KOPT-K1 (cell line): ENCODE measurements at regions not wholly inside any gene's neighbourhood (a gene's known extent, or its start where the extent isn't known, plus 50 kb on each side); places are given as distances from the start of the nearest gene placed in this dataset.
"Not testable (repeated sequence)": the region's sequence is repeated elsewhere in the genome, so short reads cannot be mapped to it uniquely, and the experiment has no call there.

Experiments
- H3K27ac ChIP-seq: fragments of 200-600 bp; sonication (generic); 2 replicates; pipeline ENCODE4 v1.5.1; 2016; ENCODE audit warnings: antibody characterized with exemption, mild to moderate bottlenecking, low read depth, low read length; ENCODE audit not compliant: poor library complexity, severe bottlenecking
- H3K36me3 ChIP-seq: fragments of 200-600 bp; sonication (generic); 2 replicates; pipeline ENCODE4 v1.5.1; 2017; ENCODE audit warnings: antibody characterized with exemption, mild to moderate bottlenecking, low read length, moderate library complexity; ENCODE audit not compliant: insufficient read depth
- H3K9me3 ChIP-seq: fragments of 200-600 bp; sonication (generic); 2 replicates; pipeline ENCODE4 v1.5.1; 2017; ENCODE audit warnings: antibody characterized with exemption, low read length, mild to moderate bottlenecking; ENCODE audit not compliant: insufficient read depth, poor library complexity, severe bottlenecking

DNA sequence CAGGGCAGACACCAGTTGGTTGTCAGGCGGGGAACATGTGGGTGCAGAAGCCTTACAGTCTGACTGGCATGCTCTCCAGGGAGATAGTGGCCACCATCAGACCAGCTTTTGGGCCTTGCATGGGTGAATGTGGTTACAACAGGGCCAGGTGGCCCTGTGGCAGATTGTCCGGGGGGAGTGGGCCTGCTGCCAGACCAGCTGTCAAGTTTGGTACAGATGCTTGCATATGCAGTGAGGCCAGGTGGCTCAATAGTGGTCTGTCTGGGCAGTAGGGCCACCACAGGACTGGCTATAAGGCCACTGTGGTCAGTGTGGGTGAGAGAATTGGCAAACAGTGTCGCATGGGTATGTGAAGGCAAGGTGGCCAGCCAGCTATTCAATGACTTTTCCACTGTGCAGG is 148.7 kb downstream of the FAM174A start:
- H3K27ac ChIP-seq = no peak overlapping the region
- peaks cover 24% of the 10 kb centered on the region for H3K9me3 ChIP-seq
- no peaks in the 10 kb centered on the region for H3K36me3 ChIP-seq

DNA sequence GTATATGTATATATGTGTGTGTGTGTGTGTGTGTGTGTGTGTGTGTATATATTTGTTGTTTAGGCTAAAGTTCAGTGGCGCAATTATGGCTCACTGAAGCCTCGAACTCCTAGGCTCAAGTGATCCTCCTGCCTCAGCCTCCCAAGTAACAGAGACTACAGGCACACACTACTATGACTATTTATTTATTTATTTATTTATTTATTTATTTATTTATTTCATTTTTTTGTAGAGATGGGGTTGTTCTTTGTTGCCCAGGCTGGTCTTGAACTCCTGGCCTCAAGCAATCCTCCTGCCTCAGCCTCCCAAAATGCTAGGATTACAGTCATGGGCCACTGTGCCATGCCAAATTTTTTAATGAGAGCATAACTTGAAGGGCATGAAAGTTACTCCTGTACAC is 149.9 kb downstream of the FAM174A start:
- not testable (repeated sequence) for H3K27ac ChIP-seq, H3K36me3 ChIP-seq
- peaks cover 24% of the 10 kb centered on the region for H3K9me3 ChIP-seq

GRCh38 chr5:100688834-100689233 is 153.7 kb downstream of the FAM174A start:
- H3K9me3 ChIP-seq, H3K36me3 ChIP-seq, H3K27ac ChIP-seq: not testable (repeated sequence)

DNA sequence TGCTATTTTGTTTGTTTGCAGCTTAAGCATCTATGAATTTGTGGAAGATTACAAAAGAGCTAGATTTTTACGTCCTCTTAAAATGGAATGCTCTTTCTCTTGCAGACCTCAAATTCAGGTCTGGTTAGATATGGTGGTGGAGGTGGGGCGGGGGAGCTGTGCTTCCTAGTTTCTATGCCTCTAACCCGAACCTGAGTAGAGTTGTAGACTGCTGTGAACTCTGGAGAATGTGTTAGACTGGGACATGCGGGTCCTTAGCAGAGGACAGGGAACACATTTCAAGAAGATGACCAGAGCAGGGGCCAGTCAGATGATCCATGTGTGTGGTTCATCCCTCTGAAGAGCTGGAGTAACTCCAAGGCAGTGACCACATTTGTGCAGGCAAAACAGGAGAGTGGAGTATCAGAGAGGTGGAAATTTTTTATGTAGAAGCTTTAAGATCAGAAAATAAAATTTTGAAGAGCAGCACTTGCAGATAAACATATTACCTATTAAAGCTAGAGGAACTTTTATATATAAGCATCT is 154.9 kb downstream of the FAM174A start:
- H3K36me3 ChIP-seq = no peaks in the 10 kb centered on the region
- H3K9me3 ChIP-seq = no peaks in the 10 kb centered on the region
- no peak overlapping the region for H3K27ac ChIP-seq

GRCh38 chr5:100691085-100691484 is 155.9 kb downstream of the FAM174A start:
- Histone ChIP-seq H3K9me3 (no peaks in the 10 kb centered on the region), H3K27ac (no peak overlapping the region)

GRCh38 chr5:100691548-100691947 is 156.4 kb downstream of the FAM174A start:
- Histone ChIP-seq H3K27ac (no peak overlapping the region), H3K9me3 (no peaks in the 10 kb centered on the region), H3K36me3 (no peaks in the 10 kb centered on the region)

More at GRCh38 chr5:100691085-100691484, 155.9 kb downstream of the FAM174A start:
- no peaks in the 10 kb centered on the region for H3K36me3 ChIP-seq

DNA sequence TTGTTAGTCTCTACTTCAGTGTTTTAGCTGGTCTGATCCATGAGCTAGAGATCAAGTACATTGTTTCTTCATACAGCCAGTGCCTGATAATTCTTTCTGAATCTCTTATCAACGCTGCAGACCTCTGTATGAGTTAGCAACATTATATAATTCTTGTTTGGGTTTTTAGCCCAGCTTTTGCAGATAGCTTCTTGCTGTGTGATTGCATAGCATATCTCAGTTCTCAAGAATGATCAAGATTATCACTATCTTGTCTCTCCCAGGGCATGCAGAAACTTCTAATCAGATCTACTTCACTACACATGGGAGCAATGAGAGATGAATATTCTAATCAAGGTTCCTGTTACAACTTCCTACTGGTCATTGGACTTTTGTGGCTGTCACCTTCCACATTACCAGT is 158.3 kb downstream of the FAM174A start:
- no peak overlapping the region for H3K27ac ChIP-seq
- no peaks in the 10 kb centered on the region for H3K36me3 ChIP-seq
- no peaks in the 10 kb centered on the region for H3K9me3 ChIP-seq

GRCh38 chr5:100694100-100694499 is 158.9 kb downstream of the FAM174A start:
- H3K27ac ChIP-seq = no peak overlapping the region
- no peaks in the 10 kb centered on the region for H3K36me3 ChIP-seq
- no peaks in the 10 kb centered on the region for H3K9me3 ChIP-seq

- Histone ChIP-seq H3K27ac (no peak overlapping the region), H3K36me3 (no peaks in the 10 kb centered on the region), H3K9me3 (no peaks in the 10 kb centered on the region)
Measured at GRCh38 chr5:100697970-100698369, 162.8 kb downstream of the FAM174A start.

- no peaks in the 10 kb centered on the region for H3K9me3 ChIP-seq
- H3K36me3 ChIP-seq = no peaks in the 10 kb centered on the region
- H3K27ac ChIP-seq = no peak overlapping the region
Measured at GRCh38 chr5:100706776-100707175, 171.6 kb downstream of the FAM174A start.

GRCh38 chr5:100708645-100709171 is 173.5 kb downstream of the FAM174A start:
- Histone ChIP-seq H3K27ac (no peak overlapping the region), H3K9me3 (no peaks in the 10 kb centered on the region), H3K36me3 (no peaks in the 10 kb centered on the region)

DNA sequence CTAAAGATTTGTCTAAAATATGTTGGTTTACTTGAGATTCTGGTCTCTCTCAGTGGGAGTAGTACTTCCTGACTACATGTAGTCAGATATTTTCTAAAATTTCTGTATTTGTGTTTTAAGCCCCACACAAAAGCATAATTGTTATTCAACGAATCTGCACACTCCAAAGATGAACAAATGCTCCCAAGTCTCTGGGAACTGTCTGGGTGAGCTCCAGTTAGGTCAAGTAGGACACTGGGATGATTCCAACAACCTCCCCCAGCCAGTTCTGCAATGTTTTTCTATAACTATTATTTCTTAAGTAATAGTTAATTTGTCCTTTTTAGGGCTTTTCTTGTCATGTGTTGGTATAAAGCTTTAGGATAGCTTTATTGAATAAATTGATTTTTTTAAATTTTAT is 174.6 kb downstream of the FAM174A start:
- Histone ChIP-seq H3K9me3 (no peaks in the 10 kb centered on the region), H3K36me3 (no peaks in the 10 kb centered on the region)

GRCh38 chr5:100714780-100715179 is 179.6 kb downstream of the FAM174A start:
- H3K9me3 ChIP-seq, H3K27ac ChIP-seq, H3K36me3 ChIP-seq: not testable (repeated sequence)

More for the DNA sequence above, 174.6 kb downstream of the FAM174A start:
- no peak overlapping the region for H3K27ac ChIP-seq

GRCh38 chr5:100722657-100723056 is 180.4 kb downstream of the ST8SIA4 start:
- H3K36me3 ChIP-seq = no peaks in the 10 kb centered on the region
- H3K27ac ChIP-seq = no peak overlapping the region
- no peaks in the 10 kb centered on the region for H3K9me3 ChIP-seq

- Histone ChIP-seq H3K27ac (no peak overlapping the region), H3K9me3 (no peaks in the 10 kb centered on the region), H3K36me3 (no peaks in the 10 kb centered on the region)
Measured at GRCh38 chr5:100723229-100723628, 179.9 kb downstream of the ST8SIA4 start.

DNA sequence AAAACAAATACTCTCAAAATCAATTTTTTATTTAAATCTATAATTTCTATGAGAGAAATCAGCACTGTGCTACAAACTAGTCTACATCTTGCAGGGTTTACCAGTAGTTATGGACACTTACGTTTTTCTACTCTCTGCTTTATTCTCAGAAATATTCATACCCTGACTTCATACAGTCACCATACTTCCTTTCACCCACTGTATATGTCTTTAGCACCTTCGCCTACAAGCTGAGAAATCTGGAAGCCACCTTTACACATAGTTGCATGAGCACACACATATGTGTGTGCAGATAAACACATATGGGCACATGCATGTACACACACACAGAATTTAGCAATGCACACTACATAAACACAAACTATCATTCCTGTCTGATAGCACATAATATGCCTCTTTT is 177.0 kb downstream of the ST8SIA4 start:
- no peaks in the 10 kb centered on the region for H3K9me3 ChIP-seq

More for the DNA sequence above, 177.0 kb downstream of the ST8SIA4 start:
- Histone ChIP-seq H3K27ac (no peak overlapping the region), H3K36me3 (no peaks in the 10 kb centered on the region)
